ENCODE measurements at regions not wholly inside any gene's neighbourhood (a gene's known extent, or its start where the extent isn't known, plus 50 kb on each side); places are given as distances from the start of the nearest gene placed in this dataset.

DNA sequence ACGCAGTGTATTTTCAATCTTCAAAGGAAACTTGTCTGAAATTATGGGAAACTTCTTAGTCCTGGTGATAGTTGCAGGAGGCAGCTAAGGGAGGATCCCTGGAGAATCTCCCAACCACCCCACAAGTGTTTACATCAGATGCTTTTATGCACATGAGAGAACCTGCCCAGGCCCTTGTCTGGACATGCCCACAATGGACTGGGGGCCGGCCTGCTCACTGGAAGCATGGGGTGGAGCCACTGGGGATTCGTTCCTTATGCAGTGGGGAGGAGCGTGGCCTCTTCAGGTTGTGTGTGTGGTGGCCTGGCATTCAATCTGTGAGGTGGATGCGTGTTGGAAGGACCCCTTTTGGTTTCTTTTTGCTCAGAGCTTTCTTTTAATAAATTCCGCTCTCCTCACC lies 398.7 kb upstream of the PPP1R2C start:
- TF ChIP-seq, protein P1, sequence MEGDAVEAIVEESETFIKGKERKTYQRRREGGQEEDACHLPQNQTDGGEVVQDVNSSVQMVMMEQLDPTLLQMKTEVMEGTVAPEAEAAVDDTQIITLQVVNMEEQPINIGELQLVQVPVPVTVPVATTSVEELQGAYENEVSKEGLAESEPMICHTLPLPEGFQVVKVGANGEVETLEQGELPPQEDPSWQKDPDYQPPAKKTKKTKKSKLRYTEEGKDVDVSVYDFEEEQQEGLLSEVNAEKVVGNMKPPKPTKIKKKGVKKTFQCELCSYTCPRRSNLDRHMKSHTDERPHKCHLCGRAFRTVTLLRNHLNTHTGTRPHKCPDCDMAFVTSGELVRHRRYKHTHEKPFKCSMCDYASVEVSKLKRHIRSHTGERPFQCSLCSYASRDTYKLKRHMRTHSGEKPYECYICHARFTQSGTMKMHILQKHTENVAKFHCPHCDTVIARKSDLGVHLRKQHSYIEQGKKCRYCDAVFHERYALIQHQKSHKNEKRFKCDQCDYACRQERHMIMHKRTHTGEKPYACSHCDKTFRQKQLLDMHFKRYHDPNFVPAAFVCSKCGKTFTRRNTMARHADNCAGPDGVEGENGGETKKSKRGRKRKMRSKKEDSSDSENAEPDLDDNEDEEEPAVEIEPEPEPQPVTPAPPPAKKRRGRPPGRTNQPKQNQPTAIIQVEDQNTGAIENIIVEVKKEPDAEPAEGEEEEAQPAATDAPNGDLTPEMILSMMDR (conservative IDR thresholded peaks at IDR 0.05; ENCODE audit: low read depth in 2 of 2): no peak
- no peak for TF ChIP-seq EZH2phosphoT487 (IDR thresholded peaks at IDR 0.05; ENCODE audit: unreplicated experiment)
- TF ChIP-seq POLR2AphosphoS5 (IDR thresholded peaks at IDR 0.05; ENCODE audit: low read depth): no peak
- TF ChIP-seq EZH2 (IDR thresholded peaks at IDR 0.05; ENCODE audit: low read depth, unreplicated experiment): no peak

All from GM23338 (cell line).